Neural cell (in vitro differentiated cells): ENCODE measurements at regions not wholly inside any gene's neighbourhood (a gene's known extent, or its start where the extent isn't known, plus 50 kb on each side); places are given as distances from the start of the nearest gene placed in this dataset.

ENCODE experiments used
- H2AFZ ChIP-seq: fragments of 200-600, 300-800 bp; sonication (generic), shearing (Covaris generic); 2 replicates; pipeline ENCODE4 v1.6.0; 2014; ENCODE audit warnings: low read depth, mild to moderate bottlenecking, antibody characterized with exemption, low read length, moderate library complexity
- H3F3A ChIP-seq: fragments of 200-600 bp; shearing (Covaris generic); 2 replicates; pipeline ENCODE4 v1.6.1; 2016; ENCODE audit warnings: mild to moderate bottlenecking, moderate library complexity, mixed read lengths, antibody characterized with exemption, low read length; ENCODE audit not compliant: insufficient read depth, poor library complexity, severe bottlenecking
- H3K27ac ChIP-seq: fragments of 200-600, 300-800 bp; sonication (generic), shearing (Covaris generic); 2 replicates; pipeline ENCODE4 v1.5.1; 2014; ENCODE audit warnings: mild to moderate bottlenecking, low read length, moderate library complexity
- H3K27me3 ChIP-seq: fragments of 300-800, 200-600 bp; sonication (generic), shearing (Covaris generic); 2 replicates; pipeline ENCODE4 v1.6.0; 2014; ENCODE audit warnings: mild to moderate bottlenecking, low read depth, low read length, moderate library complexity; ENCODE audit not compliant: insufficient read depth
- H3K36me3 ChIP-seq: fragments of 300-800, 200-600 bp; sonication (generic), shearing (Covaris generic); 2 replicates; pipeline ENCODE4 v1.5.1; 2014; ENCODE audit warnings: mild to moderate bottlenecking, antibody characterized with exemption, low read length, moderate library complexity; ENCODE audit not compliant: insufficient read depth
- H3K4me2 ChIP-seq: fragments of 300-800, 200-600 bp; sonication (generic), shearing (Covaris generic); 2 replicates; pipeline ENCODE4 v1.6.0; 2014; ENCODE audit warnings: mild to moderate bottlenecking, low read length
- H3K4me3 ChIP-seq: fragments of 300-800, 200-600 bp; sonication (generic), shearing (Covaris generic); 2 replicates; pipeline ENCODE4 v1.5.1; 2014; ENCODE audit warnings: mild to moderate bottlenecking, low read length, moderate library complexity
- H3K79me2 ChIP-seq: fragments of 200-600 bp; shearing (Covaris generic); replicated peaks from 2 replicates; pipeline ENCODE4 v1.6.0; 2014; ENCODE audit warnings: mild to moderate bottlenecking, low read length, moderate library complexity; ENCODE audit not compliant: insufficient read depth
- H3K9ac ChIP-seq: fragments of 300-800, 200-600 bp; sonication (generic), shearing (Covaris generic); 2 replicates; pipeline ENCODE4 v1.6.1; 2016; ENCODE audit warnings: mild to moderate bottlenecking, low read length, mixed read lengths
- H3K9me2 ChIP-seq: fragments of 200-600 bp; shearing (Covaris generic); 2 replicates; pipeline ENCODE4 v1.6.1; 2016; ENCODE audit warnings: mild to moderate bottlenecking, low read length, mixed read lengths; ENCODE audit not compliant: insufficient read depth
- H3K9me3 ChIP-seq: fragments of 200-600, 300-800 bp; sonication (generic), shearing (Covaris generic); 2 replicates; pipeline ENCODE4 v1.6.1; 2016; ENCODE audit warnings: mild to moderate bottlenecking, mixed run types, low read length, moderate library complexity, mixed read lengths
- H4K20me1 ChIP-seq: fragments of 200-600 bp; shearing (Covaris generic); 2 replicates; pipeline ENCODE4 v1.6.1; 2016; ENCODE audit warnings: mild to moderate bottlenecking, mixed run types; ENCODE audit not compliant: insufficient read depth
- EP300 ChIP-seq: fragments of 450-650 bp; conservative IDR thresholded peaks from 2 replicates; pipeline ENCODE4 v1.6.1; 2014; ENCODE audit warnings: antibody characterized with exemption, mild to moderate bottlenecking, moderate library complexity; ENCODE audit not compliant: poor library complexity, severe bottlenecking
- EZH2 ChIP-seq: fragments of 200-600, 300-800 bp; shearing (Covaris generic), sonication (generic); IDR thresholded peaks from 2 replicates; pipeline ENCODE4 v1.6.1; 2014; ENCODE audit warnings: antibody characterized with exemption, low read length, borderline replicate concordance, mild to moderate bottlenecking; ENCODE audit not compliant: insufficient read depth, poor library complexity, severe bottlenecking
- MXI1 ChIP-seq: fragments of 450-650 bp; conservative IDR thresholded peaks from 2 replicates; pipeline ENCODE4 v1.6.1; 2014; ENCODE audit warnings: antibody characterized with exemption, mild to moderate bottlenecking; ENCODE audit not compliant: poor library complexity, severe bottlenecking
- POLR2AphosphoS5 ChIP-seq: IDR thresholded peaks from 2 replicates; pipeline ENCODE4 v1.6.1; 2012
- RAD21 ChIP-seq: fragments of 450-650 bp; conservative IDR thresholded peaks from 2 replicates; pipeline ENCODE4 v1.6.1; 2014; ENCODE audit warnings: antibody characterized with exemption, mild to moderate bottlenecking, moderate library complexity
- SMC3 ChIP-seq: fragments of 450-650 bp; conservative IDR thresholded peaks from 2 replicates; pipeline ENCODE4 v1.6.1; 2014; ENCODE audit warnings: antibody characterized with exemption, mild to moderate bottlenecking, moderate library complexity; ENCODE audit not compliant: poor library complexity
- TAF1 ChIP-seq: IDR thresholded peaks from 2 replicates; pipeline ENCODE4 v1.6.1; 2012; ENCODE audit warnings: low read depth
- TF ChIP-seq, protein P1 (sequence below): IDR thresholded peaks from 2 replicates; pipeline ENCODE4 v1.6.1; 2012; ENCODE audit warnings: borderline replicate concordance
- TF ChIP-seq, protein P2 (sequence below): fragments of 450-650 bp; IDR thresholded peaks from 2 replicates; pipeline ENCODE4 v1.5.1; 2014; ENCODE audit warnings: antibody characterized with exemption, mild to moderate bottlenecking, moderate library complexity; ENCODE audit not compliant: poor library complexity, severe bottlenecking

DNA sequence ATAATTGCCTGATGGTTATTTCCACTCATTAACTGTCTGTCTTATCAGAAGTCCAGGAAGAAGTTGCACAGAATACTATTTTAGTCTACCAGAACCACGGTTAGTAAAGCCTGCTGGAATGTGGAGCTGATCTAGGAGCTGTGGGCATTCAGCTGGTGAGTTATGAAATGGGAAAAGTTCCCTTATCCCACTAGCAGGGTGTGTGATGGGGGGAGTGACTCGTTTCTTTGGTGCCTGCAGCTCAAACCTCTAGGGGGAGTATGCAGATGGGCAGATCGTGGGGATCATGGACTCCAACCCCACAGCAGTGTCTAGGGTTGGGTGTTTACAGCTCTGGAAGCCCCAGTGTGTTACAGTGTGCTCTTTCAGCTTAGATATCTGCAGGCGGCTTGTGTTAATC is 305.7 kb upstream of the BOD1L1 start:
- H4K20me1 ChIP-seq = no peaks in the 10 kb centered on the region
- no peaks in the 10 kb centered on the region for H3K9me2 ChIP-seq
- H3K4me3 ChIP-seq = no peak overlapping the region
- H3K9ac ChIP-seq = no peak overlapping the region
- no peaks in the 10 kb centered on the region for H3K36me3 ChIP-seq
- TF ChIP-seq, protein P1, sequence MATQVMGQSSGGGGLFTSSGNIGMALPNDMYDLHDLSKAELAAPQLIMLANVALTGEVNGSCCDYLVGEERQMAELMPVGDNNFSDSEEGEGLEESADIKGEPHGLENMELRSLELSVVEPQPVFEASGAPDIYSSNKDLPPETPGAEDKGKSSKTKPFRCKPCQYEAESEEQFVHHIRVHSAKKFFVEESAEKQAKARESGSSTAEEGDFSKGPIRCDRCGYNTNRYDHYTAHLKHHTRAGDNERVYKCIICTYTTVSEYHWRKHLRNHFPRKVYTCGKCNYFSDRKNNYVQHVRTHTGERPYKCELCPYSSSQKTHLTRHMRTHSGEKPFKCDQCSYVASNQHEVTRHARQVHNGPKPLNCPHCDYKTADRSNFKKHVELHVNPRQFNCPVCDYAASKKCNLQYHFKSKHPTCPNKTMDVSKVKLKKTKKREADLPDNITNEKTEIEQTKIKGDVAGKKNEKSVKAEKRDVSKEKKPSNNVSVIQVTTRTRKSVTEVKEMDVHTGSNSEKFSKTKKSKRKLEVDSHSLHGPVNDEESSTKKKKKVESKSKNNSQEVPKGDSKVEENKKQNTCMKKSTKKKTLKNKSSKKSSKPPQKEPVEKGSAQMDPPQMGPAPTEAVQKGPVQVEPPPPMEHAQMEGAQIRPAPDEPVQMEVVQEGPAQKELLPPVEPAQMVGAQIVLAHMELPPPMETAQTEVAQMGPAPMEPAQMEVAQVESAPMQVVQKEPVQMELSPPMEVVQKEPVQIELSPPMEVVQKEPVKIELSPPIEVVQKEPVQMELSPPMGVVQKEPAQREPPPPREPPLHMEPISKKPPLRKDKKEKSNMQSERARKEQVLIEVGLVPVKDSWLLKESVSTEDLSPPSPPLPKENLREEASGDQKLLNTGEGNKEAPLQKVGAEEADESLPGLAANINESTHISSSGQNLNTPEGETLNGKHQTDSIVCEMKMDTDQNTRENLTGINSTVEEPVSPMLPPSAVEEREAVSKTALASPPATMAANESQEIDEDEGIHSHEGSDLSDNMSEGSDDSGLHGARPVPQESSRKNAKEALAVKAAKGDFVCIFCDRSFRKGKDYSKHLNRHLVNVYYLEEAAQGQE = no peak
- TF ChIP-seq TAF1 = no peak
- TF ChIP-seq RAD21 = no peak
- TF ChIP-seq, protein P2, sequence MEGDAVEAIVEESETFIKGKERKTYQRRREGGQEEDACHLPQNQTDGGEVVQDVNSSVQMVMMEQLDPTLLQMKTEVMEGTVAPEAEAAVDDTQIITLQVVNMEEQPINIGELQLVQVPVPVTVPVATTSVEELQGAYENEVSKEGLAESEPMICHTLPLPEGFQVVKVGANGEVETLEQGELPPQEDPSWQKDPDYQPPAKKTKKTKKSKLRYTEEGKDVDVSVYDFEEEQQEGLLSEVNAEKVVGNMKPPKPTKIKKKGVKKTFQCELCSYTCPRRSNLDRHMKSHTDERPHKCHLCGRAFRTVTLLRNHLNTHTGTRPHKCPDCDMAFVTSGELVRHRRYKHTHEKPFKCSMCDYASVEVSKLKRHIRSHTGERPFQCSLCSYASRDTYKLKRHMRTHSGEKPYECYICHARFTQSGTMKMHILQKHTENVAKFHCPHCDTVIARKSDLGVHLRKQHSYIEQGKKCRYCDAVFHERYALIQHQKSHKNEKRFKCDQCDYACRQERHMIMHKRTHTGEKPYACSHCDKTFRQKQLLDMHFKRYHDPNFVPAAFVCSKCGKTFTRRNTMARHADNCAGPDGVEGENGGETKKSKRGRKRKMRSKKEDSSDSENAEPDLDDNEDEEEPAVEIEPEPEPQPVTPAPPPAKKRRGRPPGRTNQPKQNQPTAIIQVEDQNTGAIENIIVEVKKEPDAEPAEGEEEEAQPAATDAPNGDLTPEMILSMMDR = no peak
- TF ChIP-seq POLR2AphosphoS5 = no peak
- TF ChIP-seq EP300 = no peak
- TF ChIP-seq SMC3 = no peak
- no peak for TF ChIP-seq EZH2
- TF ChIP-seq MXI1 = no peak
- no peaks in the 10 kb centered on the region for H3F3A ChIP-seq
- no peak overlapping the region for H3K27ac ChIP-seq
- no peaks in the 10 kb centered on the region for H3K27me3 ChIP-seq
- H3K4me2 ChIP-seq = no peak overlapping the region
- H3K79me2 ChIP-seq = no peaks in the 10 kb centered on the region
- no peaks in the 10 kb centered on the region for H3K9me3 ChIP-seq
- H2AFZ ChIP-seq = no peak overlapping the region

- no peaks in the 10 kb centered on the region for H3K9me3 ChIP-seq
- no peak overlapping the region for H3K9ac ChIP-seq
- no peak overlapping the region for H3K4me2 ChIP-seq
- TF ChIP-seq POLR2AphosphoS5 (no peak), EZH2 (no peak)
- TF ChIP-seq, protein P2 = no peak
- no peak overlapping the region for H3K4me3 ChIP-seq
- no peak overlapping the region for H3K27ac ChIP-seq
- no peaks in the 10 kb centered on the region for H3F3A ChIP-seq
- H2AFZ ChIP-seq = no peak overlapping the region
- H3K9me2 ChIP-seq = no peaks in the 10 kb centered on the region
- no peaks in the 10 kb centered on the region for H3K79me2 ChIP-seq
- H3K36me3 ChIP-seq = no peaks in the 10 kb centered on the region
- no peaks in the 10 kb centered on the region for H3K27me3 ChIP-seq
- no peaks in the 10 kb centered on the region for H4K20me1 ChIP-seq
Observed at GRCh38 chr4:13938299-13938698, 310.8 kb upstream of the BOD1L1 start.
